Erythroblast (primary cell): ENCODE measurements at regions not wholly inside any gene's neighbourhood (a gene's known extent, or its start where the extent isn't known, plus 50 kb on each side); places are given as distances from the start of the nearest gene placed in this dataset.

ENCODE experiments used
- GATA1 ChIP-seq: IDR thresholded peaks from 2 replicates; pipeline ENCODE4 v1.6.1; 2011; ENCODE audit warnings: low read depth, mild to moderate bottlenecking, control low read depth, low read length, moderate library complexity
- POLR2A ChIP-seq: IDR thresholded peaks from 2 replicates; pipeline ENCODE4 v1.6.1; 2011; ENCODE audit warnings: mild to moderate bottlenecking, low read length

GRCh38 chr12:87676731-87677130, 352.5 kb downstream of the C12orf50 start:
- TF ChIP-seq POLR2A: no peak
- TF ChIP-seq GATA1: no peak
